Heart left ventricle (tissue), 16 donors: ENCODE measurements at regions not wholly inside any gene's neighbourhood (a gene's known extent, or its start where the extent isn't known, plus 50 kb on each side); places are given as distances from the start of the nearest gene placed in this dataset.

Source experiments
- ATAC-seq, 4 donors: fragments of 200-7000 bp; cut with Tn5 transposase; one replicate each; pipeline ENCODE4 v1.9.1; 2020 to 2022; ENCODE audit warnings: moderate library complexity in 4 of 4, mild to moderate bottlenecking in 3 of 4, moderate number of reproducible peaks in 1 of 4
- DNase-seq, 5 donors: peaks; one replicate each; pipeline ENCODE4 v3.0.0-alpha.2; 2020
- H3K27ac ChIP-seq, 12 donors: fragments of 200-600 bp; sonication (generic) in 4 of 12; one replicate each; pipeline versions ENCODE4 v1.5.0 to v1.8.0; 2016 to 2022; ENCODE audit warnings: mild to moderate bottlenecking in 2 of 12
- H3K27me3 ChIP-seq, 9 donors: fragments of 200-600 bp; sonication (generic) in 2 of 9; one replicate each; pipeline versions ENCODE4 v1.5.1 to v1.8.0; 2016 to 2022; ENCODE audit warnings: mild to moderate bottlenecking in 3 of 9
- H3K36me3 ChIP-seq, 9 donors: fragments of 200-600 bp; sonication (generic) in 2 of 9; one replicate each; pipeline versions ENCODE4 v1.5.0 to v1.8.0; 2018 to 2022; ENCODE audit warnings: mild to moderate bottlenecking in 2 of 9
- H3K4me1 ChIP-seq, 12 donors: fragments of 200-600 bp; sonication (generic) in 4 of 12; one replicate each; pipeline versions ENCODE4 v1.5.0 to v1.8.0; 2016 to 2022; ENCODE audit warnings: mild to moderate bottlenecking in 3 of 12
- H3K4me3 ChIP-seq, 12 donors: fragments of 200-600 bp; sonication (generic) in 4 of 12; one replicate each; pipeline versions ENCODE4 v1.5.0 to v1.8.0; 2017 to 2022; ENCODE audit warnings: mild to moderate bottlenecking in 9 of 12, moderate library complexity in 4 of 12
- H3K9me3 ChIP-seq, 12 donors: fragments of 200-600 bp; sonication (generic) in 4 of 12; one replicate each; pipeline versions ENCODE4 v1.5.0 to v1.8.0; 2016 to 2022; ENCODE audit warnings: mild to moderate bottlenecking in 1 of 12
- POLR2A ChIP-seq, 2 donors: fragments of 450-650 bp; IDR thresholded peaks; one replicate each; pipeline ENCODE4 v1.6.1; 2017; ENCODE audit warnings: antibody characterized with exemption in 2 of 2, mild to moderate bottlenecking in 2 of 2, moderate library complexity in 2 of 2
- WGBS, 4 donors: extraction: QIAGEN DNeasy Blood & Tissue Kit in 2 of 4; methylation state at CpG; one replicate each; pipeline versions ENCODE4 v1.1.5 to v1.1.7; 2013 to 2018; 5-methylcytosine and 5-hydroxymethylcytosine counted together
- intact Hi-C, 10 donors: fragments of 100-400 bp; cut with DNase I; formaldehyde crosslinking; loops; one replicate each; pipeline versions ENCODE4 v1.11.1 to v1.14.2; 2022
- TF ChIP-seq, protein P1 (sequence below), 12 donors: fragments of 200-600 bp; sonication (generic) in 4 of 12; IDR thresholded peaks; one replicate each; pipeline versions ENCODE4 v1.5.0 to v1.8.0; 2018 to 2022; ENCODE audit warnings: antibody characterized with exemption in 12 of 12, mild to moderate bottlenecking in 5 of 12
- donor health status: ischemic (EF 13 %, LVEDD 7.1; RV severe dilation, severe dysfunction).
- donor health status: healthy with polysubstance abuse.
- donor health status: DM: no; HTN: yes; CAD: no.
- donor health status: DM: no; HTN: no; CAD: no.
- donor health status: ischemic (EF 25% LVEDD 6.9; RV normal size, moderate dysfunction).
- donor health status: ischemic (EF 25% LVEDD 5.7; RV mildly dilated, moderate dysfunction).
- donor health status: healthy.
- donor health status: DM: yes; HTN: yes; CAD: no.
- donor health status: ischemic (EF 35%, LVEDD 5.7; RV mildly dilated, moderate dysfunction).
- donor health status: nonischemic (EF 11% LVEDD 7.7; RV severe dilation, severe dysfunction).
- donor health status: DM: yes; HTN: yes; CAD: no.
- donor health status: PGD.
- donor health status: ischemic (EF 29% LVEDD 5.4; RV normal size, mild dysfunction).
- donor health status: nonischemic (EF 23%, LVEDD 6.1; RV moderate dilation, normal function).

DNA sequence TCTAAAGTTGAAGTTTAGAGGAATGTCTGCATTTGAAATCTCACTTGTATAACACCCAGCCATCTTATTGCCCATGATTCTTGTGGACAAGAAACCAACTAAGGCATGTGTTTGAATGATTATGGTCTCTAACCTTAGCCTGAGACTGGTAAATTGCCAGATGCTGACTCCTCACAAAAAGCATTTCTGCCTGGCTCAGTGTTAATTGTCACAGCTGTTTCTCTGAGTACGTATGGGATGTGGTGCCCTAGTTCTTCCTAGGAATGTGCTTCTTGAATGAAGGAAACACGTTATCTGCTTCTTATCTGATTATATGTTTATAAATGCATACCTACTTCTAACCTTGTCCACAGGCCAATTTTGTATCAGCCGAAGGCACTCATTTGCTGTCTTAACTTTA is 63.1 kb upstream of the NDP start:
- H3K9me3 ChIP-seq: no peaks in the 10 kb centered on the region
- no peak overlapping the region for H3K4me3 ChIP-seq
- TF ChIP-seq, protein P1, sequence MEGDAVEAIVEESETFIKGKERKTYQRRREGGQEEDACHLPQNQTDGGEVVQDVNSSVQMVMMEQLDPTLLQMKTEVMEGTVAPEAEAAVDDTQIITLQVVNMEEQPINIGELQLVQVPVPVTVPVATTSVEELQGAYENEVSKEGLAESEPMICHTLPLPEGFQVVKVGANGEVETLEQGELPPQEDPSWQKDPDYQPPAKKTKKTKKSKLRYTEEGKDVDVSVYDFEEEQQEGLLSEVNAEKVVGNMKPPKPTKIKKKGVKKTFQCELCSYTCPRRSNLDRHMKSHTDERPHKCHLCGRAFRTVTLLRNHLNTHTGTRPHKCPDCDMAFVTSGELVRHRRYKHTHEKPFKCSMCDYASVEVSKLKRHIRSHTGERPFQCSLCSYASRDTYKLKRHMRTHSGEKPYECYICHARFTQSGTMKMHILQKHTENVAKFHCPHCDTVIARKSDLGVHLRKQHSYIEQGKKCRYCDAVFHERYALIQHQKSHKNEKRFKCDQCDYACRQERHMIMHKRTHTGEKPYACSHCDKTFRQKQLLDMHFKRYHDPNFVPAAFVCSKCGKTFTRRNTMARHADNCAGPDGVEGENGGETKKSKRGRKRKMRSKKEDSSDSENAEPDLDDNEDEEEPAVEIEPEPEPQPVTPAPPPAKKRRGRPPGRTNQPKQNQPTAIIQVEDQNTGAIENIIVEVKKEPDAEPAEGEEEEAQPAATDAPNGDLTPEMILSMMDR (IDR thresholded peaks at IDR 0.05): no peak
- no peak for TF ChIP-seq POLR2A (IDR thresholded peaks at IDR 0.05)
- H3K36me3 ChIP-seq: no peaks in the 10 kb centered on the region
- no peaks in the 10 kb centered on the region for H3K4me1 ChIP-seq
- peak in 1 of 4 donors; percentile 55 for ATAC-seq
- H3K27ac ChIP-seq: no peak overlapping the region
- no peak for DNase-seq
- H3K27me3 ChIP-seq: peaks cover 0 to 29% (median 0%) of the 10 kb centered on the region in 9 donors
- WGBS, 4 donors: 24 to 44% (median 36%) methylated on average over 3 of the region's 3 CpGs
- intact Hi-C loops: no loop called here

DNA sequence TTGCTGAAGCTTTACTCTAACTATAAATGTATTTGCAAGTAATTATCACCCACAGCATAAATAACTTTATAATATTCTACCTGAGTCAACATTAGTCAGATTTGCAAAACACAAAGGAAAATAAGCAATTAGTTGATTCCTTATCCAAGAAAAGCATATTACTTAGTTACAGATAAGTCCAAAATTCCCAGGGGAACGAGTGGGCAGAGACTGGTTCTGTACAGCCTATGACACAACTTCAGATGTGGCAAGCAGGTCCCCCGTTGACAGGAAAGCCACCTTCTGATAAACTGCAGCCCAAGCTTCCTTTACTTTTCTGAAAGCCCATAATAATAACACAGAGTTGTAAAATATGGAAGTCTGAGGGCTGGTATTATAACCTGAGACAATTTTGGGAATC is 62.4 kb upstream of the NDP start:
- Histone ChIP-seq H3K27me3 (peaks cover 0 to 29% (median 0%) of the 10 kb centered on the region in 9 donors), H3K36me3 (no peaks in the 10 kb centered on the region), H3K27ac (no peak overlapping the region), H3K9me3 (no peaks in the 10 kb centered on the region), H3K4me1 (no peaks in the 10 kb centered on the region), H3K4me3 (no peak overlapping the region)
- WGBS, 4 donors: 24 to 31% (median 29%) methylated on average over 2 of the region's 2 CpGs
- ATAC-seq: no peak
- DNase-seq: no peak
- TF ChIP-seq, protein P1 (IDR thresholded peaks at IDR 0.05): no peak
- no peak for TF ChIP-seq POLR2A (IDR thresholded peaks at IDR 0.05)
- intact Hi-C loops: no loop called here

DNA sequence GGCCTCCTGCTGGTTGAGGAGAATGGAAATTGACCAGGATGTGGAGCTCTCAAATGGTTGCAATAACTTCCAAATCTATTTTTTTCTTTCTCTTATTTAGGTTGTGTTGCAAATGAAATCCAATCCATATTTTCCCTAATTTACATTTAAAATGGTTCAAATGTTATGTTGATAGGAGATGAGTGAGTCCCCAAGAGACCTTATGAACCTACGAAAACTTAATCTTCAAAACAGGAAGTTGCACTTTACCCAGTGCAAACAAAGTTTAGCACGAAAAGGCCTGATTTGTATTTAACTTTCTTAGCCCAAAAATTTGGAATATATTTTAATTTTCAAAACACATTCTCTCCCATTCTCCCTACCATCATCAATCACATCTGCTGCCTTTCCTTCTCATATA is 59.3 kb upstream of the NDP start:
- intact Hi-C loops: no loop called here
- Histone ChIP-seq H3K9me3 (no peaks in the 10 kb centered on the region), H3K4me3 (no peak overlapping the region), H3K27me3 (peaks cover 0 to 24% (median 0%) of the 10 kb centered on the region in 9 donors), H3K27ac (no peak overlapping the region), H3K4me1 (no peaks in the 10 kb centered on the region), H3K36me3 (no peaks in the 10 kb centered on the region)
- 42 to 63% (median 49%) methylated on average over 2 of the region's 2 CpGs for WGBS, 4 donors
- no peak for DNase-seq
- TF ChIP-seq, protein P1 (IDR thresholded peaks at IDR 0.05): no peak
- TF ChIP-seq POLR2A (IDR thresholded peaks at IDR 0.05): no peak
- no peak for ATAC-seq

DNA sequence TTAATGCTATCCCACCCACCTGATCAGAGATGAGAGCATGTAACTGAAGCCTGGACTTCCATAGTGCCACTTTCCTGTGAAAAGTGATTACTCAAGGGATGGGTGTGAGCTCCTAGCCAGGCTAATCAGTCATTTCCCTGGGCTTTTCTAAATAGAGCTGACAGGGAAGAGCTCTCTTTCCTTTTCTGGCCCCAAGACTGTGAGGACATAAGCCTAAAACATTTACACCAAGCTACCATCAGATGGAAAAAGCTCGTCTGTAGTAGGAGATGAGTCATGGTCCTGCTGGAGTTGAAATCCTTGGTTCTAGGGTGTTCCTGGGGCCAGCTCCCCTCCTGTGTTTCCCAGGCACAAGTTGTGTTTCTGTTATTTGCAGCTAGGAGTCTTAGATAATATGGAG is 52.4 kb upstream of the NDP start:
- WGBS, 4 donors: 47 to 52% (median 50%) methylated on average over 1 of the region's 1 CpG
- no peaks in the 10 kb centered on the region for H3K36me3 ChIP-seq
- H3K27ac ChIP-seq: no peak overlapping the region
- peaks cover 0 to 30% (median 0%) of the 10 kb centered on the region in 9 donors for H3K27me3 ChIP-seq
- TF ChIP-seq POLR2A (IDR thresholded peaks at IDR 0.05): no peak
- intact Hi-C loops: loop anchor here in 6 of 10 donors (10.0 kb wide), 2 partner anchors 51 to 61 kb away; partner anchors contain the start of gene NDP (in 1 of the 6)
- no peak for ATAC-seq
- no peaks in the 10 kb centered on the region for H3K9me3 ChIP-seq
- H3K4me1 ChIP-seq: no peaks in the 10 kb centered on the region
- no peak overlapping the region for H3K4me3 ChIP-seq
- DNase-seq: no peak
